ENCODE measurements at regions not wholly inside any gene's neighbourhood (a gene's known extent, or its start where the extent isn't known, plus 50 kb on each side); places are given as distances from the start of the nearest gene placed in this dataset.

GRCh38 chr16:5619304-5619703, 521.7 kb upstream of the EEF2KMT start:
- Histone ChIP-seq H3K56ac (ENCODE audit: extremely low read depth, insufficient read depth, low read length) (no peak overlapping the region), H3K9ac (ENCODE audit: low read depth, low read length) (no peak overlapping the region), H4K8ac (ENCODE audit: low read depth in 2 of 2, low read length in 2 of 2) (no peak overlapping the region), H4K20me1 (ENCODE audit: insufficient read depth, low read length) (no peaks in the 10 kb centered on the region), H2BK15ac (ENCODE audit: low read depth, low read length) (no peak overlapping the region), H3K9me3 (ENCODE audit: control insufficient read depth, insufficient read depth, low read length) (peaks cover 24% of the 10 kb centered on the region), H3K14ac (replicated peaks; ENCODE audit: low read depth, low read length) (no peak overlapping the region), H3K4me3 (ENCODE audit: insufficient read depth, low read depth, low read length) (no peak overlapping the region), H3K27ac (ENCODE audit: insufficient read depth, low read length) (no peak overlapping the region), H3K18ac (ENCODE audit: low read depth, low read length) (no peak overlapping the region), H4K5ac (ENCODE audit: low read depth, low read length) (no peak overlapping the region), H3K36me3 (ENCODE audit: control insufficient read depth, insufficient read depth, low read length) (no peaks in the 10 kb centered on the region), H2AFZ (replicated peaks; ENCODE audit: low read length, poor library complexity) (no peak overlapping the region), H2AK9ac (replicated peaks; ENCODE audit: low read depth, low read length, poor library complexity) (no peak overlapping the region), H3K4me2 (ENCODE audit: low read depth, low read length) (no peak overlapping the region), H3K27me3 (ENCODE audit: control insufficient read depth, insufficient read depth, low read length) (no peaks in the 10 kb centered on the region), H3K4me1 (ENCODE audit: control insufficient read depth, insufficient read depth, low read length) (no peaks in the 10 kb centered on the region), H2BK20ac (ENCODE audit: low read depth, low read length) (no peak overlapping the region), H3K79me1 (ENCODE audit: low read depth in 1 of 2, low read length in 2 of 2) (no peaks in the 10 kb centered on the region), H2AK5ac (ENCODE audit: low read depth, low read length) (no peak overlapping the region), H3K9me1 (ENCODE audit: insufficient read depth, low read length) (no peaks in the 10 kb centered on the region), H3K4ac (ENCODE audit: low read depth, low read length) (no peak overlapping the region), H2BK120ac (ENCODE audit: low read depth, low read length) (no peak overlapping the region), H4K91ac (ENCODE audit: insufficient read depth, low read depth, low read length) (no peak overlapping the region), H3K23ac (ENCODE audit: low read depth, low read length) (no peak overlapping the region), H2BK5ac (ENCODE audit: low read depth, low read length, poor library complexity, severe bottlenecking) (no peak overlapping the region)
- dilution Hi-C loops (cut with HindIII; ENCODE audit: low sequenced_read_pairs, unreplicated experiment) (no loop called here), intact Hi-C loops (cut with micrococcal nuclease) (no loop called here), in situ Hi-C loops (cut with MboI; ENCODE audit: low sequenced_read_pairs) (no loop called here)
- ChIA-PET POLR2A (ENCODE audit: unreplicated experiment) (no interaction called here), CTCF (no interaction called here)
- BruUV-seq (replicated peaks) = no TSS peak
- DNase-seq = no peak
- TF ChIP-seq, protein P1, sequence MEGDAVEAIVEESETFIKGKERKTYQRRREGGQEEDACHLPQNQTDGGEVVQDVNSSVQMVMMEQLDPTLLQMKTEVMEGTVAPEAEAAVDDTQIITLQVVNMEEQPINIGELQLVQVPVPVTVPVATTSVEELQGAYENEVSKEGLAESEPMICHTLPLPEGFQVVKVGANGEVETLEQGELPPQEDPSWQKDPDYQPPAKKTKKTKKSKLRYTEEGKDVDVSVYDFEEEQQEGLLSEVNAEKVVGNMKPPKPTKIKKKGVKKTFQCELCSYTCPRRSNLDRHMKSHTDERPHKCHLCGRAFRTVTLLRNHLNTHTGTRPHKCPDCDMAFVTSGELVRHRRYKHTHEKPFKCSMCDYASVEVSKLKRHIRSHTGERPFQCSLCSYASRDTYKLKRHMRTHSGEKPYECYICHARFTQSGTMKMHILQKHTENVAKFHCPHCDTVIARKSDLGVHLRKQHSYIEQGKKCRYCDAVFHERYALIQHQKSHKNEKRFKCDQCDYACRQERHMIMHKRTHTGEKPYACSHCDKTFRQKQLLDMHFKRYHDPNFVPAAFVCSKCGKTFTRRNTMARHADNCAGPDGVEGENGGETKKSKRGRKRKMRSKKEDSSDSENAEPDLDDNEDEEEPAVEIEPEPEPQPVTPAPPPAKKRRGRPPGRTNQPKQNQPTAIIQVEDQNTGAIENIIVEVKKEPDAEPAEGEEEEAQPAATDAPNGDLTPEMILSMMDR (conservative IDR thresholded peaks at IDR 0.05; ENCODE audit: low read depth, low read length) = no peak
- TF ChIP-seq MAZ (IDR thresholded peaks at IDR 0.05; ENCODE audit: borderline replicate concordance, low read depth, low read length) (no peak), CHD1 (IDR thresholded peaks at IDR 0.05; ENCODE audit: low read depth, low read length) (no peak), USF2 (IDR thresholded peaks at IDR 0.05; ENCODE audit: low read depth, low read length) (no peak), RAD21 (IDR thresholded peaks at IDR 0.05; ENCODE audit: low read length) (no peak), MXI1 (IDR thresholded peaks at IDR 0.05; ENCODE audit: borderline replicate concordance, low read depth, low read length) (no peak), RFX5 (IDR thresholded peaks at IDR 0.05; ENCODE audit: low read depth, low read length) (no peak), BHLHE40 (IDR thresholded peaks at IDR 0.05; ENCODE audit: low read depth, low read length) (no peak), MAFK (IDR thresholded peaks at IDR 0.05; ENCODE audit: low read depth, low read length) (no peak), NFE2L2 (IDR thresholded peaks at IDR 0.05; ENCODE audit: low read depth, low read length) (no peak), SMC3 (IDR thresholded peaks at IDR 0.05; ENCODE audit: low read depth, low read length) (no peak), POLR2A (IDR thresholded peaks at IDR 0.05; ENCODE audit: low read depth, low read length) (no peak), RCOR1 (IDR thresholded peaks at IDR 0.05; ENCODE audit: insufficient replicate concordance, low read length) (no peak), CEBPB (IDR thresholded peaks at IDR 0.05; ENCODE audit: low read depth, low read length) (no peak), FOS (IDR thresholded peaks at IDR 0.05; ENCODE audit: low read depth, low read length) (no peak)
- TF ChIP-seq, protein P2, sequence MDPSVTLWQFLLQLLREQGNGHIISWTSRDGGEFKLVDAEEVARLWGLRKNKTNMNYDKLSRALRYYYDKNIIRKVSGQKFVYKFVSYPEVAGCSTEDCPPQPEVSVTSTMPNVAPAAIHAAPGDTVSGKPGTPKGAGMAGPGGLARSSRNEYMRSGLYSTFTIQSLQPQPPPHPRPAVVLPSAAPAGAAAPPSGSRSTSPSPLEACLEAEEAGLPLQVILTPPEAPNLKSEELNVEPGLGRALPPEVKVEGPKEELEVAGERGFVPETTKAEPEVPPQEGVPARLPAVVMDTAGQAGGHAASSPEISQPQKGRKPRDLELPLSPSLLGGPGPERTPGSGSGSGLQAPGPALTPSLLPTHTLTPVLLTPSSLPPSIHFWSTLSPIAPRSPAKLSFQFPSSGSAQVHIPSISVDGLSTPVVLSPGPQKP (IDR thresholded peaks at IDR 0.05; ENCODE audit: borderline replicate concordance, low read depth, low read length) = no peak
- WGBS, 2 experiments (ENCODE audit: extremely low coverage in 2 of 2, insufficient read length in 1 of 2) = no CpG with 5 or more reads among the region's 8 CpGs
- no peak for ATAC-seq (ENCODE audit: low read depth)
